HG03342 (cell line): ENCODE measurements at regions not wholly inside any gene's neighbourhood (a gene's known extent, or its start where the extent isn't known, plus 50 kb on each side); places are given as distances from the start of the nearest gene placed in this dataset.

Experiments used
- ATAC-seq: cut with Tn5 transposase; IDR thresholded peaks from one replicate; pipeline ENCODE4 v1.9.1; 2021; ENCODE audit warnings: mild to moderate bottlenecking, moderate library complexity; ENCODE audit not compliant: unreplicated experiment

DNA sequence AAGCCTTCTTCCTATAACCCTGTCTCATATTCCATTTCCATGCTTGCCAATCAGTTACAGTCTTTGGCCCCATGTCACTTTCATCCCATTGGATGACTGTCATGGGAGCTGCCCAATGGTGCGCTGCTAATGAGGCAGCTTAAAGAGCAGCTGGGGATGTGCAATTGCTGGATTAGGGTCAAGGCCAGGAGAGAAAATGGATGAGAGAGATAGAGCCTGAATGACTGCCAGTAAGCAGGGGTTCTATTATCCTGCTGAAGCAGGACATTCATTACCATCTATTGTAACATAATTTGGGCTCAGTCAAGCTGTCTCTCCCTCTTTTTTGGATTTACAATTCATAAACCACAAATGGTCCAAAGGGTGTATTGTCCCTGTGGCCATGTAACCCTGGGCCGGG, 909.0 kb downstream of the CENPC start:
- ATAC-seq, result no peak

DNA sequence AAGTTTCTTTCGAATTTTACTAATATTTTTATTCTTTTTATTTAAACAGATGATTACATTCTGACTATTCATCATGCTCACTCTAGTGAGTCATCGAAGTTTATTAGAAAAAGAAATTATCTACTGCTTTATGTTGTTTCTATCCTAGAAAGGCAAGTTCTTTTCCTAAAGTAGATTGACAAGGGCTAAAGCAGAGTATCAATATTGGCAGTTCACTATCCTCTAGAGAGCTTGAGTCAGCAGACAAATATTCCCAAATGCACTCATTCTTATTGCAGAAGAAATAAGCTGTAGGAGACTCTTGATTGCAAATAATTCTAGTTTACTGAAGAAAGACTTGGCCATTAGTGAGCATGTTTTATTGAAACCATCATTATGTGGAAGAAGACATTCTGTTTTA, 911.8 kb downstream of the CENPC start:
- no peak for ATAC-seq

DNA sequence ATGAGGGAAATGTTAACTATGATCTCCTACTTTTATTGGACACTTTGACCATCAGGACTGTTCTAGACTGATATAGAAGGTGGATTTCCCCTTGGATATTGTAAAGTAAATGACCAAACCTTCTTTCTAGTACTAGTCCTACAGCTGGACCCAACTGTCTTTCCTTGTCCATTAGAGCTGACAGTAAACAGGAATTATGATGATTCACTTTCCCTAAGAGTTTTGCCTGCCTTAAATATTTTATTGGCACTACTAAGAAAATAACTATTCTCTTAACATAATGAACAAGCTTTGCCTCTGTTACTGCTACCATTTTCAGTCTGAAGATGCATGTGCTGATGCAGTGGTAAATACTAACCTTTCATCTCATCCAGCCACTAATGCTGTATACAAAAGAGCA, 915.4 kb downstream of the CENPC start:
- ATAC-seq, result no peak

DNA sequence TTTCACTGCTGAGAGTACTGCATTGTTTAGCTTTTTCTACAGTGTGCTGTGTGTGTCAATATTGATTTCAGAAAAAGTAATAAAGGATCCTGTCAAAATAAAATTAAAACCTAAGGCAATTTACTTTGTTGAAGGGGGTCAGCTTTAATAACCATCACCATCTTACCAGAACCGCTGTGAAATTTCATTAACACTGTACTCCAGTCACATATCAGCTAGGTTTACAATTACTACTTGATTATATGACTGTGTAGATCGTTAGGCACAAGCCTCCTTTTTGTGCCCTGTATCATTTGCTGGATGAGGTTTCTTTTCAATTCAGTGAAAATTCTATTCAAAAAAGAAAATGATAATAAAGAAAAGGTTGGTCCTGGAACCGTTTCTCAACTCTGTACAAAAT, 917.2 kb downstream of the CENPC start:
- no peak for ATAC-seq

DNA sequence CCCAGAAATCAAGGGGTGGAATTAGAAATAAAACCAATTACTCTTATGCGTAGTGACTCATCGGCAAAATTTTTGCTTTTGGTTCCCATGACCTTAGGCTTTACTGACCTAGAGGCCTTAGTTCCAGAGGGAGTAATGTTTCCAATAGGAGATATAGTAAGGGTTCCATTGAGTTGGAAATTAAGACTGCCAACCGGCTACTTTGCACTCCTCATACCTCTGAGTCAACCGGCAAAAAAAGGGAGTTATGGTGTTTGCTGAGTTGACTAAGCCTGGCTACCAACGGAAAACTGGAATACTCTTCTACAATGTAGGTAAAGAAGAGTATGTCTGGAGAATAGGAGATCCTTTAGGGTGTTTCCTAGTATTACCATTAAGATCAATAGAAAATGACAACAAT, 919.8 kb downstream of the CENPC start:
- ATAC-seq, result no peak

DNA sequence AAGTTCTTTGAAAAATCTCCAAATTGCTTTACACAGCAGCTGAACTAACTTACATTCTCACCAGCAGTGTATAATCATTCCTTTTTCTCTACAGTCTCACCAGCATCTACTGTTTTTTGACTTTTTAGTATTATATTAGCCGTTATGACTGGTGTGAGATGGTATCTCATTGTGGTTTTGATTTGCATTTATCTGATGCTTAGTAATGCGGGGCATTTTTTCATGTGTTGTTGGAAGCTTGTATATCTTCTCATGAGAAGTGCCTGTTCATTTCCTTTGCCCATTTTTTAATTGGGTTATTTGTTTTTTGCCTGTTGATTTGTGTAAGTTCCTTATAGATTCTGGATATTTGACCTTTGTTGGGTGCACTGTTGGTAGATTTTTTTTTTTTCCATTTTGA, 931.7 kb downstream of the CENPC start:
- no peak for ATAC-seq

DNA sequence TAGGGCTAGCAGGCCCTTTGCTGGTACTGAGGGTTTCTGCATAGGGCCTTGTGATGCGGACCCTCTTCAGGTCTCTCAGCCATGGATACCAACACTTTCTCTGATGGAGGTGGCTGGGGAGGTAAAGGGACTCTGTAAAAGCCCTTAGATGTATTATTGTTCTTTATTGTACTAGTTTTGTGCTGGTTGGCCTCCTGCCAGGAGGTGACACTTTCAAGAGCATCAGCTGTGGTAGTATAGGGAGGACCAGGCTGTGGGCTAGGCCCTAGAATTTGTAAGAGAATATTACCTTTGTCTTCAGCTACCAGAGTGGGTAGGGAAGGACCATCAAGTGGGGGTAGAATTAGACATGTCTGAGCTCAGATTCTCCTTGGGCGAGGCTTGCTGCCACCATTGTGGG, 936.3 kb downstream of the CENPC start:
- ATAC-seq, result no peak

DNA sequence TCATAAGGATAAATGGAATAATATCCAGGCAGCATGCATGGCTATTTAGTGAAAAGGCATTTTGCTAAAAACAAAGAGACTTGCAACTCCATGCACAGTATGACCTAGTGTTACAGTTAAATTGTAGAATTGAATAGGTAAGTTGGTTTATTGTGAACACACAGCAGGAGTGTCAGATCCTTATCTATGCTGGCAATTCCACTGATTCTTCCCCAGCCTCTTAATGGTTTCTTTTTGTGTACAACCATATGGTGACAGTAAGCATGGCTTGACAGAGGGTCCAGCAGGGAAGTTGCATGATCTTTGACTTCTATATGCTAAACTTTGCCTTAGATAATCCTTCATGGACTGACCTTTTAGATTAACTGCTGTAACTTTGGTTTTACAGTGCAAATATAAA, 936.6 kb upstream of the EPHA5 start:
- no peak for ATAC-seq

DNA sequence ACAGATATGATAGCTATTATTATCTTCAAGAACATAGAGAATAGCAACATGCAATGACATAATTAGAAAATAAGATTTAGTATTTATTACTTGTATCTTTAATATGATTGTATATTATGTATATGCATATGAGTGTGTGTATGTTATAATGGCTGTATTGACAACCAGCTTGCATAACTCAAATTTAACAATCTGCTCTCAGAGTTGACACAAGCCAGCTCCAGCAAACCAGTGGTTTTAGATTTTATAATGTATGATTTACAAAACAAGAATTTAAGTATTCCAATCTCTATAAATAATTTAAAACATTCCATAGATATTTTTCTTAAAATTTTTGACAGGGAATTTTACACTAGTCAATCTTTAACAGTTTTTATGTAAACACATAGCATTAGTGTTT, 935.9 kb upstream of the EPHA5 start:
- no peak for ATAC-seq

DNA sequence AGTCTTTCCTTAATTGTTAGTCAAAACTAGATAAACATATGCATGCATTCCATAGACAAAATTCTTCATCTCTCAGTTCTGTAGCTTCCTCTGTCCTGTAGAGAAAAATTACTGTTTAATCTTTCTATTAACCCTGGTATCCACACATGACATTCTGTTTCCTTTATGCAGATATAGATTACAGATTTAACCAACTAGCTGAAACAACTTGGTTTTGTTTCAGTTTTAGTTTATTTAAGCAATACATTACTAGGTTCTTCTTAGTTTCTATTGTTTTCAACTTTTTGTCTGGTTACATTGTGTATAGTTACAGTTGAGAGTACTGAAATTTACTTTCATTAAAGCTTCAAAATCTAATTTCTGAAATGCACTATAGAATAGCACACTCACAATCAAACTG, 933.9 kb upstream of the EPHA5 start:
- no peak for ATAC-seq

DNA sequence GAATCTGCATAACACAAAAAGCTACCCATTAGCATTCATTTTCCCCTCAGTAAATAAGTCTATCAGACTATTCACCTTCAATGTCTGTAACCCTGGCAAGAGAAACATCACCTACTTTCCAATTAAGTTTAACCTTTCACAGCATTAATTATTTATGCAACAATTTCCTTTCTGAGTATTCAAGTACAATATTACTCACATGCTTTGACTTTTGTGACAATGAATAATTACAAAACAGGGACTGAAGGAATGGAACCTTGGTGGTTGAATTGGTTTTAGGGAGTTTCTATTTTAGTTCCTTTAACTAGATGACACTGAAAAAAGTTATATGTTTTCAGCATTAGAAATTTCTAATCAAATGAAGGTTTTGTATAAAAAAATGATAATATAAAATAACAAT, 932.3 kb upstream of the EPHA5 start:
- no peak for ATAC-seq

DNA sequence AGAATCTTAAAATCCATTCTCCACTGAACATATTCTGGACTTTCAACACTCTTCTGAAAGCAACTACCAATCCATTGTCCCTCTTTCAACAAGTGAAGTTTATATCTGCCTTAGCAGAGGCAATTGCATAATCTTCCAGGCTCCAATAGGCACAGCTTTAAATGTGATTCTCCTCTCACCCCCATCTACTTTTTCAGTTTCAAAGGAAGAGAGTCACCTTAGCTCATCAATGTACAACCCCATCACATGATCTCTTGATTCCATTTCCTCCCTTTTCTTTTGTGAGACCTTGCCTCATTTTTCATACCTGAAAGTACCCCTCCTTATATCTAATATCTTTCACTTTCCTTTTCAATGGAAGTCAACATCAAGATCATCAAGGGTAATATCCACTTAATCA, 921.7 kb upstream of the EPHA5 start:
- ATAC-seq, result no peak

DNA sequence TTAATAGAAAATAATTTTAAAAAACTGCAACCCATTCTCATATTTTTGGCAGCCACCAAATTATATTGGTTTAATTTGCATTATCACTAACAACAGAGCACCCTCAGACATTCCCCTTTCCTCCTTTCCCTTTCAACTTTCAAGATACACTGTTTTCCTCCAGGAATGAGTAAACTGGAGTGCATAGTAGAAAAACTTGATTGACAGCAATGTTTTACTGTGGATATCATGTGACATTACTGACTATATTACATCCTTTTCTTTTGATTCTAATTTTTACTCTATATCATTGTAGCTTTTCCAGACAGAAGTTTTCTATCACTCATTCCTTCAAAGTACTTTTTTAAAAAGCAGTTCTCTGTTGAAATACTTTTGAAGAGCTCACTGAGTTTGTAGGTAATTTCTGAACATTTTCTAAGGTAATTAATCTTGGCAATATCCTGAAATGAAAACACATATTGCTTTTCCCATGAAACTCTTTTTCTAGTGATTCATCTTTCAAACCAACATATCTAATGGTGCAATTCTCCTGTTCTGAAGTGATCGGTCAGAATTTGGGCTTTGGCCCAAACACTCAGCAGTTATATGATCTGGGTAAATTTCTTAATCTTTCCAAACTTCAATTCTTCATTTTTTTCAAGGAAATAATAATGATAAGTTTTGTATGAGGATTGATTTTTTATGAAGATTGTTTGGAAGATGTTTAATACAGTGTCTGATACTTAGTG, 920.4 kb upstream of the EPHA5 start:
- no peak for ATAC-seq

DNA sequence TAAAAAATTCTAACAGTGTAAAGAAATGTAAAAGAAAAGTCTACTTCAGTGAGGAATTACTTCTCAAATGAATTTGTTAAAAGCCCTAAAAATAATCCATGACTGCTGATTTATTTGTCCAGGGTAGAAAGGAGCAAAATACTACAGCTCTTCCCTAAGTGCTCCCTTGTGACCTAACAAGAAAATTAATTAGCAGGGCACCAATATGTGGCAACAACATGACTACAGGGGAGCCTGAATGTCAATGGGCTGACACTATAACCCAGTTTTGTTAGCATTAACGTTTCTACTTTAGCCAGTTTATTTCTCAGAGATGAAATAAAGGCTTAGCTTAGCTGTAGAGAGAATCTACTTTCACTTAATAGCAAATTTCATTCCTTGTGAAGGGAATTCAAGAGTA, 918.9 kb upstream of the EPHA5 start:
- ATAC-seq, result no peak

DNA sequence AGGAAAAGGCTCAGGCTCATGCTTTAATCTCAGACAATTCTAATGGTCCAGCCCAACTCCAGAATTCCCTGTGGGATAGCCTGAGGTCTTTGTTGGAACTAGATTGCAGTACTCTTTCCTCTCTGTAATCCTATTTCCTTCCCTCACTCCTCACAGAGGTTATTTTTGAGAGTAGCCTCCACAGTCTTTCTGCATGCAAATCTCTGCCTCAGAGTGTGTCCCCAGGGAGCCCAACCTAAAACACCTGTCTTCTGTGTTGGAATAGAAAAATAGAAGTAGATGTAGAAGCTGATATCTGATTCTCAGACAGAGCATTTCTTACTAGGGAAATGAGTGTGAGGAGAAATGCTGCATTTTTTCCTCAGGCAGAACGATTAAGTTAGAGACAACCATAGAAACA, 915.5 kb upstream of the EPHA5 start:
- ATAC-seq, result no peak

DNA sequence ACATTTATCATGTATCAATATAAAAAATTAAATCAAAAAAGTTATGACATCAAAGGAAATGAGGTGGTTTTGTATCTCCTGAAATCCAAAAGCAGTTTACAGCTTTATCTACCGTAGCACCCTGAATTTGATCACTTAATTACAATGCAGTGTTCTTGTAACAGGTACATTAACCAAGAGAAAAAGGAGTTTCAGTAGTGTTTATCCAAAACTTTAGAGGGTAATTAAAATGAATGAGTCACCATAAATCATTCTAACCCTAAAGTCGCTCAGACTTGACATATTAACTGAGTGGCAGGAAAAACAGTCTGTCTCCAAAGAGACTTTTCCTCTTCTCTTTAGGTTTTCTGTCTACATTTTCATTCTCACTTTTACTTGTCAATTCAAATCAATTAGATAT, 907.6 kb upstream of the EPHA5 start:
- ATAC-seq, result no peak

DNA sequence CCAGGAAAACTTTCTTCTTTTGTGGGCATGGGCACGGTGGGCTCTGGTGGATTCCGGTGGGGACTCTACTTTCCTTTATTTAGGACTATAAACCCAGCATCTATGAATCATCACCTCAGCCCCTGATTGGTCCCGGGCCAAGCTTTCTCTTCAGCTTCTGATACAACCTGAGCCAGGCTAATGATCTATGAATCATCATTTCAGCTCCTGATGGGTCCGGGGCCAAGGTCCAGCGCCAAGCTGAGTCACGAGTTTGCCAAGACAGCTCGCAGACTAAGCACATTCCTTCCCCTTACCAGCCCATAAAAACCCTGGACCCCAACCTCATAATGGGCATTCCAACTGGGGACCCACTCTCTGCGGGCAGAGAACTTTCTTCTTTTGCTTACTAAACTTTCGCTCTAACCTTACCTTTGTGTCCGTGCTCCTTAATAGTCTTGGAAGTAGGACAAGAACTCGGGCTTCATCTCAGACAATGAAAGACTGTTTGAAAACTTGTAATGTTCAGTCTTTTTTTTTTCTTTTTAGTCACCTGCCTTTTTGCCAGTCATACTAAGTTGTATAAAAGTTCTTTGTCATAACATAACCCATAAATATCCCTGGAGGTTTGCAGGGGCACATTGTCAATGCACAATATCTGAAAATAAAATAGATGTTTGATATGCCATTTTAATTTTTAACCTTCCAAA, 904.9 kb upstream of the EPHA5 start:
- ATAC-seq, result no peak

DNA sequence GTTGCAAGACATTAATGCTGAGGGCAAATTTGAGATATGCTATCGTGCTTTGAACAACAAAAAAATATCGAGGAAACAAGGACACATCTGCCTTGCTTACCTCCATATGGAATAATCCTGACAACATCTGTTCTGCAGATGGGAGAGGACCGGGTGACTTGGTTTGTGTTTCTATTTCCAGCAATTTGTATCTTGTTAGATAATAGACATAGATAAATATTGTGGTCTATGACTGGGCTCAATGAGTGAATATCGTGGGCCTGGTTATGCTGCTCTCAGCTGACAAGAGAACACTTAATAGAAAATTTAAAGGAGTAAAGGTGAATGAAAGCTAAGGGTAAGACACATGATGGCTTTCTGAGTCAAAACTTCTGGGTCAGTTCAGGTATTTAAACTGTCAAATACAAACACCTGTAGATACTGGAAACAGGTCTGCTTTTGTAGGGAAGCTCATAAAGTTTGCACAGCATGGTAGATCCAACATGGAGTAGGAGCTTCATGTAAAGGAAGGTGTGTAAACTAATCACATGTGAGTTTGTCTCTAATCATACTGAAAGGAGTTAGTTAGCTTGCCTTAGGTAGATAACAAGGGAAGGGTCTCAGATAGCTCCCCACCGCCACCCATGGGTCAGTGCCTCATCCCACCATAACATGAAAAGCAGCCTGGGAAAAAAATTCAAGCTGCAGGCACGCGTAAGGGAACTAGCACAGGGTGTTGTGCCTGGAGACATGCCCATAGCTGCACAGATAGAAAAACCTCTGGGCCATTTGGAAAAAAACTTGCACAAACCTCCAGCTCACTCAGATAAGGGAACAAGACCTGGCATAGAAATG, 904.1 kb upstream of the EPHA5 start:
- ATAC-seq, result no peak

DNA sequence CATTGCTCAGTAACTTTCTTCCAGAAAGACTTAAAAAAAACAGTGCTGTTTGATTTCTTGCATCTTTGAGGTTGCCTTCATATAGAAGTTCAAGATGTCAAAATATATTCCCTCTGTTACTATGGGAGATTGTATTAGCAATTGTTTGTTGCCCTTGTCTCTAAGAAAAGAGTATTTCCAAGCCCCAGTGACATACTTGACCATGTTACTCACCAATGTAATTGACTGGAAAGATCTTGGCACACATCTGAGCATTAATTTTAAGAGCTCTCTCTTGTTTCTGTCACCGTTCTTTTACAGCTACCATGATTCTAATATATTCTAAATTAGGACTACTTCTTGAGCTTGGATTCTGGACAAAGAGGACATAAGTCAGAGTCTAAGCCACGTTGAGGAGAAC, 902.7 kb upstream of the EPHA5 start:
- ATAC-seq, result no peak

DNA sequence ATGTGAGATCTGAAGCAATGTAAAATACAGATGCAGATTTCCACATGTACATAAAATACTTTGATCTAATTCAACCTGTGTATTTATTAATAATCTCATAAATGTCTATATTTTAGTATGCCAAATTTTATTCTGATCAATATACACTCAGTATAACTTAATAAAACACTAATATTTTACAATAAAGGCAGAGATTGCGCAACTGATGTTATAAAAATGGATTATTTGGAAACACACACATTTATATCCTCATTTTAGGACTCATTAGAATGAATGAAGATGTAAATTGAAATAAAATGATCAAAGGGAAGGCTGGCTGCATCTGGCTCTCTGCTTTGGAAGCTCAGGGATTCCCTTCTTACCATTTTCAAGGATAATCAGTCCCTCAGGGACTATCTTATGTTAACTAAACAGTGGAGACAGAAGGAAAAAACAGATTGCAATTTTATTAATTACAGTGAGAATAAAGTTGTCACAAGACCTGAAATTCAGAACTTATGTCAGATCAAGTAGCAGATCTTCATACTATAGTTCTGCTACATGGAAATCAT, 900.9 kb upstream of the EPHA5 start:
- ATAC-seq, result no peak

DNA sequence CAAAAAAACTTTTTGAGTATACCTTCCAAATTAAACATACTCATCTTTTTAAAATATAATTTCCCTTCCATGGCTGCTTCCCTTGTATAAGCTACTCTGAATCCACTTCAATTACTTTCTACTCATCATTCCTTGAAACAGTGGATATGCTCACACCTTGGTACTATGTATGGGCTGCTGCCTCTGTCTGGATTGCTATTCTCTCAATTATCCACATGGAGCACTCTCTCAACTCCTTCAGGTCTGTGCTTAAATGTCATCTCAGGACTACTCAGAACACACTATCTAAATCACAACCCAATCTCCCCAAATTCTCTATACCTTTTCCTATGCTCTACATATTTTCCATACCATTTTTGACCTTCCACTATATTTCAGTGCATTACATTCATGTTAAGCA, 898.9 kb upstream of the EPHA5 start:
- ATAC-seq, result no peak

DNA sequence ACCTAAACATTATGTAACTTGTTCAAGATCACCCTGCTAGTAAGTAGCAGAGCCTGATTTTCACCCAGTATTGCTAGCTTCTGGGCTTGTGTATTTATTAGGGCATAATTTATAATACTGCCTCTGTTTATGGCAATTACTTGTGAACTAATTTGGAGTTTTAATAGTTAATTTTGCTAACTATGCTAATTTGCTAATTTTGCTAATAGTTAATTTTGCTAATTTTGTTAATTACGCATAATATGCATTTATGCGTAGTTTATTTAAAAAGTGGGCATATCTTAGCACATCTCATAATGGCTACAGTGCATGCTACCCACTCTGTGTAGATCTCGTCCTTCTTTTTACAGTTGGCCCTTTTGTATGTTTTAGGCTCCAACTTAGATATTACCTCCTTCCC, 898.1 kb upstream of the EPHA5 start:
- ATAC-seq, result no peak
